ENCODE measurements at regions not wholly inside any gene's neighbourhood (a gene's known extent, or its start where the extent isn't known, plus 50 kb on each side); places are given as distances from the start of the nearest gene placed in this dataset.
"Not testable (repeated sequence)": the region's sequence is repeated elsewhere in the genome, so short reads cannot be mapped to it uniquely, and the experiment has no call there.

DNA sequence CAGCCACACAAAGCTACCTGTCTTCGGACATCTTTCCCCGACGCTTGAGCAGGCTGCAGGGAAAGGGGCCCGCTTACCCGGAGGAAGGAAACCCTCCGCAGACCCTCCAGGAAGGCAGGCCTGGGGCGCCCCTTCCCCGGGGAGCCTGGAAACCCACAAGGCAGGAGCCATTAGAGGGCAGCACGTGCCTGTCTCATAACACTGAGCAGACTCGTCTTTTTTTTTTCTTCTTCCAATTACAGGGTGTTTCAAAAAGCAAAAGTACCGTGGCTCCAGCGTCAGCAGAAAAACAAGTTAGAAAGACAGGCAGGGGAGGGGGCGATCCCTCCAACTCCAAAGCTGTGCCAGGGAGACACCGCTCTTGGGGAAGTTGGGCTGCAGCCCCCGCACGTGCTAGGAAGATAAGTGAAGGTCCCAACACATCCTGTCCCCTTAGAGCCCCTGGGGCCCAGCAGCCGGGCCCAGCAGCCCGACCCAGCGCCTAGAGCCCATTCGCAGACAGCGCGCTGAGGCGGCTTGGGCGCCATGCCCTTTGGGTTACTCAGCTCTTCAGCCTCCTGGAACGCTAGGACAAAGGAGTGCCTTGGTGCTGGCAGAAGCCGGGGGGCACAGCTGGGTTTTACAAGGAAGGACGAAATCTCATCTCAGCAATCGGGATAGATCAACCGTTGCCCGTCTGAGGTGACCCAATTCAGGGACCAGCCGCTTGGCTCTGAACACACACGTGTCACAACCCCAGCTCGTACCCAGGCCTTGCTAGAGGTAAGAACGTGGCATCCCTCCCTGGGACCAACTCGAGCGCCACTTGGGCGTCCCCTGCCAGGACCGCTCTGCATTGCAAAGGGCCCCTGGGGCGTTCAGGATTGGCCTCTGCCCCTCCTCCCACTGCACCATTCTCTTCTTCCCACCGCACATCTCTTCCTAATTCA lies 136.3 kb downstream of the LY86 start:
- DNase-seq (ENCODE audit: low read depth): peak; percentile 78

DNA sequence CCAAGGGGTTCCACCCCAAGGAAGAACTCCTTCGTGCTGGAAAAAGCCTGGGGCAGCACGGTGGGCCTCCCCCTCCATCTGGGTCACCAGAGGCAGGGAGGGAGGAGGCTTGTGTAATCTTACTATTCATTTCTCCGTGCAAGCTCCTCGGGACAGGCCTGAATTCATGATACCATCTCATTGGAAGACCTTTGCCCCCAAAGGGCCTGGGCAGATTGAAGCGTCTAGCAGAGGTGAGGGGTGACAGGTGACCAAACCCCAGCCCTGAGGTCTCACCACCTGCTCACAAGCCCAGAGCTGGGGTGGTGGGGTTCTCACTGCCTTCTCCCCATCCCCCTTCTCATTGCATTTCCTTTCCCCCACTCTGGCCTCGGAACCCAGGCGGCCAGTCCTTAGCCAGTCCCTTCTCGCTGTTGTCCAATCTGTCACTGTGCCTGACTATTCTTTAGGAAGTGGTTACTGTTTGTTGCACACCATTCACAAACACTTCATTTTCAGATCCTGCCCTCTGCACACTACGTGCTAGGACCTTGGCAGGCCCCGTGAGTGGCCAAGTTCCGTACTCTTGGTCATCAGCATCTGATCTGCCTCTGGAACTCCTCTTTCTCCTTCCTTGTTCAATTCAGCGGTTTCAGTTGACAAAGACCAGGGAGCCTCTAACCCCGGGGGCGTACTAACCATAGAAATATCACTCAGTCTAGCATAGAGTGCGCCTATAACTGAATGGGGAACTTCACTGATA lies 137.1 kb downstream of the LY86 start:
- no peak for DNase-seq (ENCODE audit: low read depth)

DNA sequence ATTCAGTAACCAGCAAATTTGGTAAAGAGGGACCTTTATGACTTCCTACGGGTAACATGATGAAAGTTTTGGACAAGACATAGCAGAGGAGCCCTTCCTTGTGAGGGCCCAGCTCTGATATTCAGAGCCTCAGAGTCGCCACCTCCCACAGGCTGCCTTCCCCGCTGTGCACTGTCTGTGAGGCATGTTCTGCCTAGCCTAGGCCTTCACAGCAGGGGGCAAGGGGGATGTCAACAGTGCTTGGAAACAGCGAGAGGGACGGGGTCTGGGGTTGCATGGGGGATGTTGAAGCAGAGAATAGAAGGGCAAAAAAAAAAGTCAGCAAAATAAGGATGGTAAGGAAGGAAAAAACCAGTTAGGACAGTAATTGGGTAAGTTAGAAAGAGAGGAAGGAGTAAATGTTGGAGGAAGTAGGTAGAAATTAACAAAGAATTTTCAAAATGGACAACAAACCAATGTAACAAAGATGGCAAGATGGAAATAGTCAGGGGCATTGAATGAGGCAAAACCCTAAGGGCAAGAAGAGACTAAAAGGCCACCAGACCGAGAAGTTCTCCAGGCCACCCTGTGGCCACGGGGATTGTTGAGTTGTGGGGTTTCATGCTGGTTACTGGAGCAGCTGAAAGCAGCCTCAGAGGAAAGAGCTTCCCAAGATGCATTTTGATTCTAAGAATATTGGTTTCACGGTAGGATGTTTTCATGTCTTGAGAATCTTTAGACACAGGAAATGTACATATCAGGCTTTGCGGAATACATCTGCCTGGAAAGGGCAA lies 139.8 kb downstream of the LY86 start:
- no peak for DNase-seq (ENCODE audit: low read depth)

DNA sequence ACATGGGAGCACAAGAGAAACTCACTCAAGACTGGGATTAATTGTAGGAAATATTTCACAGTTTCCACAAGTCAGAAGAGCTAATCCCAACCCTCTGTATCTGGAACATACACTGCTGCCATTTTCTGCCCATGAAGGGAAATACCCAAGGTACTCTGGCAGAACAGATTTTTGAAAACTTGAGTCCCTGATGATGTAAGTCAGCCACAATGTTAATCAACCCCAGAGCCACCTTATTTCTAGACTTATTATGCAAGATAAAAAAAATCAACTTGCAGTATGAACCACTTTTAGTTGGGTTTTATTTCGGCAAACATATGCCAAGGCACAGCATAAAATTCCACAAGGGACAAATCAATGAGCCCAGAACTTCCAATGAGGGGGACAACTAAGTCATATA lies 141.5 kb downstream of the LY86 start:
- DNase-seq (ENCODE audit: low read depth): no peak

DNA sequence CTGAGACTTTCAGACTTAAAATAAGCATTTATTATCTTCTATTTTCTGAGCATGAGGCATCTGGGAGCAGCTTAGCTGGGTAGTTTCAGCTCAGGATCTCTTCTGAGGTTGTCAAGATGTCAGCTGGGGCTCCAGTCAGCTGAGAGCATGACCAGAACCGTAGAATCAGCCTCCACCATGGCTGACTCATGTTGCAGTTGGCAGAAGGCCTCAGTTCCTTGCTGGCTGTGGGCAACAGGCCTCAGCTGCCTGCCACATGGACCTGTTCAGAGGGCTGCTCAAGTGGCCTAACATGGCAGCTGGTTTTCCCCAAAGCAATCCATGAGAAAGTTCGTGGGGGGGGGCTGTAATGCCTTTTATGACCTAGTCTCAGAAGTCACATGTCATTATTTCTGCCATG lies 142.3 kb downstream of the LY86 start:
- DNase-seq (ENCODE audit: low read depth): peak; percentile 90

DNA sequence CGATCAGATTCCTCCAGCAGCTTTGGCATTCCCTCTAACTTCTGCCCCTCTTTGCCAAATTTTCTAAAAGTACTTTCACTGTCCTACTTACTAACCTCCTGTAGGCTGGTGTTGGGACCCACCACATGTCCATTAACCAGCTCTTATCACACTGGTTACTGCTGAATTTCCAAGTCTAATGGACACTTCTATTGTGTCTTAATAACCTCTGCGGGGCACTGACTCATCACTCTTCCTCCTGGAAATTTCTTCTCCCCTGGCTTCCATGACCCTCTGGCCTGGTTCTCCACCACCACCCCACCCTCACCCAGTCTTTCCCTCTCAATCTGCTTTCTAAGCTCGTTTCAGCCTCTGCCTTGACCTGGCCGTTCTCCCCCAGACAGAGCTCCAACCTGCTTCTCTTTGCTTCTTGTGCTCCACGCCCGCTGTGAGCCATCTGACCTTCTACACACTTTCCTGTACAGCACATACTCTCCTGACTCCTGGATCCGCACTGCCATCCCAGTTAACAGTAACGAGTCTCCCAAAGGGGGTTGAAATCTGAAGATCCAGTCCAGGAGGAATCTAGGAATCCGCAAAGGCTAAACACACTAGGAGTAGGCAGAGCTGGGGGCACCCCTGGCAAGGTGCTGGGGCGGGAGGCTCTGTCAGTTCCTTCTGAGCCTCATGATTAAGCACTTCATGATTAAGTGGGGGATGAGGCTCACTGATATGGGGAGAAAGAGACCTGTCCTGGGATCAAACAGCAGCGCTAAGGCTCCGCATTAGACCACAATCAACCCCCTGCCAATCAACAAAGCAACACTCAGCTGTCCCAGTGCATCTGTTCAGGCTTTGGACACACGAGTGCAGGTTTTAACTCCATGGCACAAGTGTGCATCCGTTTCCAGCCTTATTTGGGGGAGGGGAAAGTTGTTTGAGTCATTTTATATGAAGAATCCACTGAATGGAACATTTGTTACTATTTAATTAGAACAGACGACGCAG lies 146.3 kb downstream of the LY86 start:
- DNase-seq (ENCODE audit: low read depth): peak; percentile 61

DNA sequence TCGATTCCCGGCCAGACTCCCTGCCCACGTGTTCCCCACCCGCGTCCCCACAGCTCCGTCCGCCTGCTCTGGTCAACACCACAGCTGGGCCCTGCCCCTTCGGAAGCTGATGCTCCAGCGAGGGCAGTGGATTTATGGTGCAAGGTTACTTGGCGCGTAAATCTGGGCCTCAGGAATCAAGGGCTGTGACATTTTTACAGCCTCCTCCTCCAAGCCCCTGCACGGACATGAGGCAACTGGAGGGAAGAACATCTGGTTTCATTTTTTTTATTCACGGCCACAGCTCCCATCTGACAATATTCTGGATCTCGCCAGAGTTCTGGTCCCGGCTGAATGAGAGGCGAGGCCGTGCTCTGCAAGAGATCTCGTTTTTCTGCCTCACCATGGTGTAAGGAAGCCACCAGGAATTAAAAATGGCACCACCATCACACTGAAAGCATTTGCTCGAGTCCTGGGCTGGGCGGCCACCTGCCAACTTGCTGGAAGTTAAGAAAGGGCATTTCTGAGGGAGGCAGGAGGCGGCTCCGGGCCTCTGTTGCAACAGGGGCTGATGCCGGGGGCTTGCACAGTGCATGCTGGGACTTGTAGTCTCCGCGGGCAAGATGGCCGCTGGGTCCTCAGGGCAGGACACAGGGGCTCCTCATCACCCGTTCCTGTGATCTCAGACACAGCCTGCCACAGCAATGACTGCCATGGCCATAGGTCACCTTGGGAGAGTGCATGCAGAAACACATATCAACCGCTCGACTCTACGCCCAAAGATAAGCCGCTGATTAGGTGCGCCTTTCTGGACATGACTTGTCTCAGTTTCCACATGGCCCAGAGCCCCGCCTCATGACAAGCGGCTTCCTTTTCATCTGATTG lies 148.5 kb downstream of the LY86 start:
- DNase-seq (ENCODE audit: low read depth): no peak

DNA sequence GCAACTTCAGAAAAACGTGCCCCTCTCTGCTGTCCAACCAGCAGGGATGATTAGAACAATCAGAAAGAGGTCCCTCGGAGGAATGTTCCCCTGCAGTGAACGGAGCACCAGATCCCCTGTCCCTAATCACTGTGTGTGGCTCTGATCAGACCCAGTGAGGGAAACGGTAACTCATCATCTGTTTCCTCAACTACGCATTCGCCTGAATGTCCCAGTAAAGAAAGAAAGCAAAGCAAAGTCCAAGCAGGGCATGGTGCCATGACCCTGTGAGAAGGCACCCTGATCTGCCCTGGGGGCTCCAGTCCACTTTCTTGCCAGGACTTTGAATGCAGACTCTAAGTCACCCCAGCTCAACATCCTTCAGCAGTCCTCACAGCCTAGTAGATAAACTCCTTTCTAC lies 149.2 kb downstream of the LY86 start:
- DNase-seq (ENCODE audit: low read depth): no peak

DNA sequence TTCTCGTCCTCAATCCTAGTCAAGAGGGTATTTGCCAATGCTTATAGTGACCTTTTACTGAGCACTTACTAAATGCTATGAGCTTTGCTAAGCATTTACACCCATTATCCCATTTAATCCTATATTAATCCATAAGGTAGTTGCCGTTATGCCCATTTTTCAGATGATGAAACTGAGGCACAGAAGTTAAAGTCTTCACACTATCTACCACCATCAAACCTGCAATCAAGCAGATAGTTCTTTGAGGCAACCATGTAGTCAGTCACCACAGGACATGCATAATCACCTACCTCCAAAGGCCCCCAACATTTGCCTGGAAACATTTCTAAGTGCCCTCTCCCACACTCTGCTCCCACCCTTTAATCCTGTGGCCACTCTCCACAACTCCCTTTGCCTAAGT lies 149.6 kb downstream of the LY86 start:
- no peak for DNase-seq (ENCODE audit: low read depth)

DNA sequence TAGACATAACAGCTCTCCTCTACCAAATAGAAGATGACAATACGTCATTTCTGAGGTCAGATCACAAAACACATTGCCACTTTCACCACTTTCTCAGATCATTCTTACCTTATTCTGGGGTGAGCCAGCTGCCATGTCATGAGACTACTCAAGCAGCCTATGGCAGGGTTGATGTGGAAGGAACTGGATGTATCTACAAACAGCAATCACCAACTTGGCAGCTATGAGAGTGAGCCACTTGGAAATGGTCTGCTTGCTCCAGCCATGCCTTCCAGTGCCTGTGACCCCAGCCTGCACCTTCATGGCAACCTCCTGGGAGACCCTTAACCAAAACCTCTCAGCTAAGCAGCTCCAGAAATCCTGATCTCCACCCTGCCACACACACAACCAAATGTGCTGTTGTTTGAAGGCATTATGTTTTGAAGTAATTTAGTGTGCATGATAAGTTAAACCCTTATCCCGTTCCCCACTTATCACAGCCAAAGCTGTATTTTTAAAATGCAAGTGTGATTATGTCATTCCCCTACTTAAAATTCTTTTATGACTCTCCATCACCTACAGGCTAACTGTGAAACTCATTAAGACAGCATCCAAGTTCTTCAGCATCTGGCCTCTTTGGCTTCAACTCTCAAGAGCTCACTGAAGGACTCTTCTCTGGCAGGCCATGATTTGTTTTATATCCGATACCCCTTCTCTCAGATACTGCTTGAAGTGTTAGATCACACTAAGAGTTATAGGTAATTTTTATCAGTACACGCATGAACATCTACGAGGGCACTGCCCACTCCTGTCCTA lies 150.6 kb downstream of the LY86 start:
- no peak for DNase-seq (ENCODE audit: low read depth)

DNA sequence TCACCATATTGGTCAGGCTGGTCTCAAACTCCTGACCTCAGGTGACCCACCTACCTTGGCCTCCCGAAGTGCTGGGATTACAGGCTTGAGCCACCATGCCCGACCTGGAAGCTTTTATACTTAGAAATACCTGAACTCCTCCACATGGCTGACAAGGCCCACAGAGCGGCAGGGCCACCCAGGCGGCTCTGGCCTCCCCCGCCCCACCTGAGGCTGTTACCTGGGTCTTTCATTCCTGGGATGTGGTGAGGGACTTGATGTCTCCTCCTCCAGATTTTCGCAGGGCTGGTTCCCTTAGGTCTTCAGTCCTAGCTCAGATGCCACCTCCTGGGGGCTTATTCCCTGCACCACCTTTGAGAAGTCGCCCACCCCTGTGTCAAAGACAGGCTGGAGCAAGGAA lies 152.1 kb downstream of the LY86 start:
- no peak for DNase-seq (ENCODE audit: low read depth)

DNA sequence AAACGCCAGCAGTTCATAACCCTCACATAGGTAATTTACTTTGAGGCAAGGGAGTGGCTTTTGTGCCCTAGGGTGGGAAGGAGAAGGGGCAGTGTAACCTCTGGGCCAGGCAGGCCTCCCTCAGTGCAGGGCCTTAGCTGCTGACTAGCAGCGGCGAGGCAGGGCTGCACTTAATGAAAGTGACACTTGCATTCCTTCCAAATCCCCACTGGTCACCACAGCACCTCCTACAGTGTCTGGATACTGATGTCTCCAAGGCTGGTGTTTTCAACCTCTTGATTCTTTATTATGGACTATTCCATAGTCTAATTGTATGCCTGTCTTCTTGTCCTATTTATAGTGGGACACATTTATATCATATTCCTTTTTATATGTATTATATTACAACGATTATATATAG lies 152.7 kb downstream of the LY86 start:
- DNase-seq (ENCODE audit: low read depth): peak; percentile 26

DNA sequence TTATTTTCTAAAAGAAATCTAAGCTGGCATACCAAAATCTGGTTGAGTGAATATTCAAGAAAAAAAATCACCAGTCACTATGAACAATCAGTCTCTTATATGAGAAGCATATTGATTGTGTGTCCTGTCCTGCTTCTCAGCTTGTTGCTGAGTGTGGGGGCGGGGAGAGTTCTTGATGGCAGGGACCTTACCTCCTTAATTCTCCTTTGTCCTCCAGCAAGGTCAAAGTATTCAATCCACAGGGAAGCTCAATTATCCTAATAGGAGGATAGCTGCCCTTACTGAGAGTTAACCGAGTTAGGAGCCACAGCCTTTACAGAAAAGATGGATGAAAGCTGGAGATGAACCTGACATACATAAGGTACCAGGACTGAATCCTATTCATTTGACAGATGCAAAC lies 154.0 kb downstream of the LY86 start:
- DNase-seq (ENCODE audit: low read depth): no peak

DNA sequence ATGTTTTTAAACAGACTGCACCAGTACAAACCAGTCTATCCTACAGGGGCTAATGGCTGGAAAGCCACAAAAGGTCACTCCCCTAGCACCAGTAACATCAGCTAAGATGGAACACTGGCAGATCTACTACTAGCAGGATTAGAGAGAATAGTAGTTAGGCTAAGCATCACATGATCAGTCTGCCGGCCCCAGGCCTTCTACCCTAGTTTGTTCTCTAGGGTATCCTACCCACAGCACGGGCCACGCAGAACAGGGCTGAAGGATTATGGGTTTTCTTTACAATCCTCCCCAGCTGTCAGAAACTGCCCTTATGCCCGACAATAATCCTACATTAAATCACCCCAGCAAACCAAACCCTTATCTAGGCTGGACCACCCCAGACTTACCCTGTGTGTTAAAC lies 156.0 kb downstream of the LY86 start:
- no peak for DNase-seq (ENCODE audit: low read depth)

DNA sequence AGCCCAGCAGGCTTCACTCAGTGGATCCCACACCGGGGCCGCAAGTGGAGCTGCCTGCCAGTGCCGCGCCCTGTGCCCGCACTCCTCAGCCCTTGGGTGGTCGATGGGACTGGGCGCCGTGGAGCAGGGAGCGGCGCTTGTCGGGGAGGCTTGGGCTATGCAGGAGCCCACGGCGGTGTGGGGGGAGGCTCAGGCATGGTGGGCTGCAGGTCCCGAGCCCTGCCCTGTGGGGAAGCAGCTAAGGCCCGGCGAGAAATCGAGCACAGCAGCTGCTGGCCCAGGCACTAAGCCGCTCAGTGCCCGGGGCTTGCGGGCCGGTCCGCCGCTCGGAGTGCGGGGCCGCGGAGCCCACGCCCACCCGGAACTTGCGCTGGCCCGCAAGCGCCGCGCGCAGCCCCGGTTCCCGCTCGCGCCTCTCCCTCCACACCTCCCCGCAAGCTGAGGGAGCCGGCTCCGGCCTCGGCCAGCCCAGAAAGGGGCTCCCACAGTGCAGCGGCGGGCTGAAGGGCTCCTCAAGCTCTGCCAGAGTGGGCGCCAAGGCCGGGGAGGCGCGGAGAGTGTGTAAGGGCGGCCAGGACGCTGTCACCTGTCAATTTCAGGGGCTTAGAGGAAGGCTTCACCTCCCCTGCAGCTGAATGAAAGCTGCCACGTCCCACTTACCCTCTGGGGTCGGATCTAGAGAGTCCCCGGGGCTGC lies 157.3 kb downstream of the LY86 start:
- not testable (repeated sequence) for DNase-seq (ENCODE audit: low read depth)

DNA sequence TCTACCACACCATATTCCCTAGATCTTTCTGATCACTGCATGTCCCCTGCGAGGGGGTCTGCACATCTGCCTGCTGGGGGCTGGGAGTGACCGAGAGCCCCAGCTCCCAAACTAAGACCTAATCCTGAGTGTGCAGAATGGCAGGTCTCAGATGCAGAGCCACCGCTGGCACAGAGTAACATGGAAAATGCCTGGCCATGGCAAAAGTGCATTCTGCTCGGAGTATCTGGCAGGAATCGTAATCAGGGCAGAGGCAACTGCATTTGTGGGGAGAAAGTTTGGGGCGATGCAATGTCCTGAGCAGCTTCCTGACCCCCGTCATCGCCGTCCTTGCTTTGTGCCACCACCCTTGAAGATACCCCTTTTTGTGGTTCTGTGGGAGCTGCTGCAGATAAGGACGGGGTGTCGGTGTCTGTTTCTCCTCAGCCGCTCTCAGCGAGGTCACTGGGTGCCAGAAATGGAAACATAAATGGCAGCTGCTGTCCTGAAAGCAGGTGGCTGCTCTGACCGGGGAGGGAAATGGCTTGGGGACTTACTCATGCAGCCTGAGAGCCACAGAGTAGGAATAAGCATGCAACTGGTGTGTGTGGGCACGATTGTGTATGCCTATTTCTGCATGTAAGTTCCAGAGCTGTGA lies 157.9 kb downstream of the LY86 start:
- DNase-seq (ENCODE audit: low read depth): peak; percentile 32

DNA sequence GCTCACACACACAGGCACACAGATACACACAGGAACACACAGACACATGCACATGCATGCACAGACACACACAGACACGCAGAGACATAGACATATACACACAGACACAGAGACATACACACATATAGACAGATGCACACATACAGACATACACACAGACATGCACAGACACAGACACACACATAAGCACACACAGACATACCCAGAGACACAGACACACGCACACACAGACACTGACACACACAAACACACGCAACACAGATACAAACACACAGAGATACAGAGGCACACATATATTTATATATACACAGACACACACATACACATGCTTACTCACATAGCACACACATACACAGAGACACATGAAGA lies 158.4 kb downstream of the LY86 start:
- DNase-seq (ENCODE audit: low read depth): no peak

DNA sequence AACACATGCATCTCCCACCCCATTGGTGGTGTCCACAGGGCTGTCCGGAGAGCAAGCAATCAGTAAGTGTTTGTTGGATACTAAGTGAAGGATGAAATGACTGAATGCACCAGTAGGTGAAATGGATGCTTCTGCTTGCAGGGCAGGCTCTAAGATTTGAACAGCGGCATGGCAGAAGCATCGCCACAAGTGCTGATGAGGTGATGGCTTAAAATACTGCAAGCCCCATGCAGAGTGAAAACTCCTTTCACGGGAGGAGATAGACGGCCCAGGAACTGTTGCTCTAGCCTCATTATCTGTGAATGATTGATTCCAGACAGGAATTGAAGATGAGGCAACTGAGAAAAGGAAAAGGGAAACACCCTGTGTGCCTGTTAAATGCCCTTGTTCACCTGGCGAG lies 158.9 kb downstream of the LY86 start:
- no peak for DNase-seq (ENCODE audit: low read depth)

Data from M059J (cell line).